22Rv1 (cell line): ENCODE measurements at regions not wholly inside any gene's neighbourhood (a gene's known extent, or its start where the extent isn't known, plus 50 kb on each side); places are given as distances from the start of the nearest gene placed in this dataset.

Experiments
- CTCF ChIP-seq: fragments of 450-650 bp; IDR thresholded peaks from 2 replicates; pipeline ENCODE4 v1.5.1; 2017; ENCODE audit warnings: mild to moderate bottlenecking
- ZFX ChIP-seq: fragments of 450-650 bp; IDR thresholded peaks from 2 replicates; pipeline ENCODE4 v1.6.1; 2017; ENCODE audit warnings: antibody characterized with exemption, borderline replicate concordance

- TF ChIP-seq CTCF = no peak
- no peak for TF ChIP-seq ZFX
Observed at GRCh38 chr2:204264085-204264553, 281.2 kb upstream of the PARD3B start.
